CD4-positive, alpha-beta T cell (primary cell): ENCODE measurements at regions not wholly inside any gene's neighbourhood (a gene's known extent, or its start where the extent isn't known, plus 50 kb on each side); places are given as distances from the start of the nearest gene placed in this dataset.

Source experiments
- ATAC-seq: fragments of 200-7000 bp; cut with Tn5 transposase; one replicate; pipeline ENCODE4 v1.10.0; 2022; ENCODE audit warnings: mild to moderate bottlenecking; ENCODE audit not compliant: poor library complexity
- CTCF ChIA-PET: fragments of 350-600 bp; sonication (Branson Sonifier 250); formaldehyde crosslinking; loops from one replicate; lab custom pipeline; 2021; ENCODE audit warnings: antibody characterized with exemption, inconsistent platforms; lab: Charles Lee
- POLR2A ChIA-PET: fragments of 350-600 bp; sonication (Branson Sonifier 250); formaldehyde crosslinking; loops from one replicate; lab custom pipeline; 2021; ENCODE audit warnings: antibody characterized with exemption, inconsistent platforms; lab: Charles Lee
- DNase-seq, 14 experiments: peaks; one replicate each; pipeline ENCODE4 v3.0.0-alpha.2; 2013 to 2020; ENCODE audit warnings: mixed read lengths in 2 of 14
- H3K27ac ChIP-seq, 2 donors: one replicate each; pipeline versions ENCODE4 v1.5.1 to v1.7.0; 2013; ENCODE audit warnings: low read length in 2 of 2, low read depth in 1 of 2, mild to moderate bottlenecking in 1 of 2
- H3K27me3 ChIP-seq, 2 experiments: 1 replicate in 1 of 2; 2 replicates in 1 of 2; pipeline versions ENCODE4 v1.6.1 to v1.7.0; 2013; ENCODE audit warnings: low read length in 2 of 2, control low read depth in 1 of 2, mild to moderate bottlenecking in 1 of 2, moderate library complexity in 1 of 2; ENCODE audit not compliant: insufficient read depth in 2 of 2, control insufficient read depth in 1 of 2
- H3K36me3 ChIP-seq: one replicate; pipeline ENCODE4 v1.6.1; 2013; ENCODE audit warnings: low read length, control low read depth; ENCODE audit not compliant: insufficient read depth
- H3K4me1 ChIP-seq: one replicate; pipeline ENCODE4 v1.6.1; 2013; ENCODE audit warnings: low read length, control low read depth; ENCODE audit not compliant: insufficient read depth
- H3K4me3 ChIP-seq: one replicate; pipeline ENCODE4 v1.5.1; 2013; ENCODE audit warnings: mild to moderate bottlenecking, low read length, moderate library complexity
- H3K9me3 ChIP-seq, 2 experiments: 1 replicate in 1 of 2; 2 replicates in 1 of 2; pipeline versions ENCODE4 v1.6.1 to v1.7.0; 2013; ENCODE audit warnings: low read length in 2 of 2, mild to moderate bottlenecking in 2 of 2, control low read depth in 1 of 2, moderate library complexity in 1 of 2; ENCODE audit not compliant: control insufficient read depth in 1 of 2, insufficient read depth in 1 of 2
- H3K27ac Mint-ChIP-seq: one replicate; pipeline ENCODE4 v1.8.0; 2020; ENCODE audit warnings: mixed read lengths
- H3K27me3 Mint-ChIP-seq: one replicate; pipeline ENCODE4 v1.8.0; 2021; ENCODE audit warnings: mixed read lengths
- H3K36me3 Mint-ChIP-seq: one replicate; pipeline ENCODE4 v1.8.0; 2021; ENCODE audit warnings: low read depth, mixed read lengths
- H3K4me1 Mint-ChIP-seq: one replicate; pipeline ENCODE4 v1.8.0; 2021; ENCODE audit warnings: low read depth, mixed read lengths
- H3K4me3 Mint-ChIP-seq: one replicate; pipeline ENCODE4 v1.8.0; 2020; ENCODE audit warnings: mild to moderate bottlenecking, mixed read lengths
- H3K9me3 Mint-ChIP-seq: one replicate; pipeline ENCODE4 v1.8.0; 2020; ENCODE audit warnings: mixed read lengths
- CTCF ChIP-seq: fragments of 200-600 bp; IDR thresholded peaks from one replicate; pipeline ENCODE4 v1.8.0; 2022; ENCODE audit warnings: antibody characterized with exemption, mild to moderate bottlenecking
- intact Hi-C, 2 experiments: fragments of 100-400 bp; cut with DNase I in 1 of 2; cut with micrococcal nuclease in 1 of 2; formaldehyde crosslinking; loops; one replicate each; pipeline versions ENCODE4 v1.15.1 to v1.9.0; 2023 to 2025; cut with DNase I, micrococcal nuclease

- CTCF ChIA-PET: no interaction called here
- no peaks in the 10 kb centered on the region for H3K27me3 Mint-ChIP-seq
- Histone ChIP-seq H3K4me3 (no peak overlapping the region), H3K36me3 (no peaks in the 10 kb centered on the region), H3K27ac (no peak overlapping the region), H3K4me1 (no peaks in the 10 kb centered on the region), H3K27me3 (no peaks in the 10 kb centered on the region), H3K9me3 (no peaks in the 10 kb centered on the region)
- H3K36me3 Mint-ChIP-seq: no peaks in the 10 kb centered on the region
- TF ChIP-seq CTCF: no peak
- H3K9me3 Mint-ChIP-seq: no peaks in the 10 kb centered on the region
- H3K4me3 Mint-ChIP-seq: no peak overlapping the region
- no peak for ATAC-seq
- POLR2A ChIA-PET: no interaction called here
- no peak overlapping the region for H3K27ac Mint-ChIP-seq
- no peaks in the 10 kb centered on the region for H3K4me1 Mint-ChIP-seq
- DNase-seq: no peak
- intact Hi-C loops: no loop called here
These were observed 455.6 kb downstream of the HS3ST3B1 start for GRCh38 chr17:14756479-14756878.

- Histone ChIP-seq H3K27ac (no peak overlapping the region), H3K36me3 (no peaks in the 10 kb centered on the region), H3K4me1 (no peaks in the 10 kb centered on the region), H3K4me3 (no peak overlapping the region), H3K9me3 (peaks cover 0 to 6% of the 10 kb centered on the region in 2 experiments), H3K27me3 (no peaks in the 10 kb centered on the region)
- H3K4me3 Mint-ChIP-seq: no peak overlapping the region
- ChIA-PET POLR2A (no interaction called here), CTCF (no interaction called here)
- intact Hi-C loops: no loop called here
- no peaks in the 10 kb centered on the region for H3K36me3 Mint-ChIP-seq
- H3K4me1 Mint-ChIP-seq: no peaks in the 10 kb centered on the region
- no peaks in the 10 kb centered on the region for H3K9me3 Mint-ChIP-seq
- H3K27ac Mint-ChIP-seq: no peak overlapping the region
- no peak for ATAC-seq
- no peak for TF ChIP-seq CTCF
- DNase-seq: no peak
- H3K27me3 Mint-ChIP-seq: no peaks in the 10 kb centered on the region
These were observed 454.1 kb downstream of the HS3ST3B1 start for GRCh38 chr17:14755002-14755401.

GRCh38 chr17:14753383-14753782 lies 452.5 kb downstream of the HS3ST3B1 start:
- intact Hi-C loops: no loop called here
- peaks cover 0 to 6% of the 10 kb centered on the region in 2 experiments for H3K9me3 ChIP-seq
- no peak overlapping the region for H3K4me3 ChIP-seq
- no peaks in the 10 kb centered on the region for H3K27me3 ChIP-seq
- Mint-ChIP-seq H3K4me3 (no peak overlapping the region), H3K27ac (no peak overlapping the region), H3K9me3 (no peaks in the 10 kb centered on the region), H3K36me3 (no peaks in the 10 kb centered on the region), H3K4me1 (no peaks in the 10 kb centered on the region), H3K27me3 (no peaks in the 10 kb centered on the region)
- CTCF ChIA-PET: interaction anchor here (0.6 kb wide), 1 partner anchor 13 kb away, joined by 3 read pairs; no protein-coding TSS in a partner anchor
- ATAC-seq (no peak), DNase-seq (no peak)
- H3K27ac ChIP-seq: no peak overlapping the region
- POLR2A ChIA-PET: no interaction called here
- TF ChIP-seq CTCF: no peak
- no peaks in the 10 kb centered on the region for H3K4me1 ChIP-seq
- no peaks in the 10 kb centered on the region for H3K36me3 ChIP-seq
